GM19397 (cell line): ENCODE measurements at regions not wholly inside any gene's neighbourhood (a gene's known extent, or its start where the extent isn't known, plus 50 kb on each side); places are given as distances from the start of the nearest gene placed in this dataset.

Experiments
- ATAC-seq: cut with Tn5 transposase; IDR thresholded peaks from one replicate; pipeline ENCODE4 v1.9.1; 2021; ENCODE audit warnings: mild to moderate bottlenecking, moderate library complexity; ENCODE audit not compliant: unreplicated experiment

DNA sequence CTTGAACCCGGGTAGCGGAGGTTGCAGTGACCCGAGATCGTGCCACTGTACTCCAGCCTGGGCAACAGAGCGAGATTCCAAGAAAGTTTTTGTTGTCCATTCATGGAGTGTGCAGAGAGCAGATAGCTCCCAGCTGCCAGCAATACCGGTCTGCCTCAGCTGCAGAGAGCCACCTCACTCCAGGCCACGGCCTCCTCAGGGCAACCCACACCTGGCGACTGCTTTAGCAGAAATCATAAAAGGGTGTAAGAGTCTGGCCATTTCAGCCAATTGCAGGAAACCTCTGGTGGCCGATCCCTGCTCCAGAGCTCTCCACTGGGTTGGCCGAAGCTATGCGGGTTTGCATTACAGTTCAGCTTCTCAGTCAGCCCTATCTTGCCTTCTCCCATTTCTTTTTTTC lies 227.4 kb upstream of the BCOR start:
- no peak for ATAC-seq

- ATAC-seq = no peak
Observed at GRCh38 chrX:40323977-40324376, 226.2 kb upstream of the BCOR start.

DNA sequence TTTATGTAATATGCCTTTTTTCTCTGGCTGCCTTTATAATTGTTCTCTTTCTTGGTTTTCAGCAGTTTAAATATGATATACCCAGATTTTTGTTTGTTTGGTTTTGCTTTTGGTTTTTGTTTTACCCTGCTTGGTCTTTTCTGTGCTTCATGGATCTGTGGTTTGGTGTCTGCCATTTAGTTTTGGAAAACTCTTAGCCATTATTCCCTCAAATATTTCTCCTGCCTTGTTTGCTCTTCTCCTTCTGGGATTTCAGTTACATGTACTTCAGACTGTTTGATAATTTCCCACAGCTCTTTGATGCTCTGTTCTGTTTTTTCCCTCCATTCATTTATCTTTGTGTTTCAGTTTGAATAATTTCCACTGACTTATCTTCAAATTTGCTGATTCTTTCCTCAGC lies 223.1 kb upstream of the BCOR start:
- no peak for ATAC-seq

GRCh38 chrX:40318801-40319200 lies 221.0 kb upstream of the BCOR start:
- ATAC-seq = no peak

- no peak for ATAC-seq
Observed at GRCh38 chrX:40318076-40318475, 220.3 kb upstream of the BCOR start.

DNA sequence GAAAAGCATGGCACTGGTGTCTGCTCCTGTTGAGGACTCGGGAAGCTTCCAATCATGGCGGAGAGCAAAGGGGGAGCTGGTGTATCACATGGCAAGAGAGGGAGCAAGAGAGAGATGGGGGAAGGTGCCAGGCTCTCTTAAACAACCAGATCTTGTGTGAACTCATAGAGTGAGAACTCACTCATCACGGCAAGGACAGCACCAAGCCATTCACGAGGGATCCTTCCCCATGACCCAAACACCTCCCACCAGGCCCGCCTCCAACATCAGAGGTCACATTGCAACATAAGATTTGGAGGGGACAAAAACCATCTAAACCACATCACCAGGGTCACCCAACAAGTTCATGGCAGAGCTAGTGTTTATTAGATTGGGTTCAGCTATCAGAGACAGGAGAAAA lies 218.7 kb upstream of the BCOR start:
- no peak for ATAC-seq

DNA sequence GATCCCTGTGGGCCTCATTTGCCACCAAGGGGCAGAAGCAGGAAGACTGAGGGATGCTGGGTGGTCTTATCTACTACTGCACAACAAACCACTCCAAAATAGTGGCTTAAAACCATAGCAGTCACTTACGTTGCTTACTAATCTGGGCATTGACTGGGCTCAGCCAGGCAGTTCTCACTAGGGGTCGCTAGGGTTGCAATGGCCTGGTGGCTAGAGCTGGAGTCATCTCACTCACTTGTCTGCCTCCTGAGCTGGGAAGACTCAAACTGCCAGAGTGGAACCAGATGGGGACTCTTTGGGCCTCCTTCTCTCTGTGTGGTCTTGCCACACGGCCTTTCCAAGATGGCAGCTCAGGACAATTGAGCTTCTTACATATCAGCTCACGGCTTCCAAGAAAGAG lies 216.3 kb upstream of the BCOR start:
- no peak for ATAC-seq

GRCh38 chrX:40313269-40313668 lies 215.5 kb upstream of the BCOR start:
- no peak for ATAC-seq

- no peak for ATAC-seq
Observed at GRCh38 chrX:40310447-40310846, 212.7 kb upstream of the BCOR start.

- ATAC-seq = no peak
Observed at GRCh38 chrX:40310016-40310415, 212.3 kb upstream of the BCOR start.

- no peak for ATAC-seq
Observed at GRCh38 chrX:40307871-40308270, 210.1 kb upstream of the BCOR start.

DNA sequence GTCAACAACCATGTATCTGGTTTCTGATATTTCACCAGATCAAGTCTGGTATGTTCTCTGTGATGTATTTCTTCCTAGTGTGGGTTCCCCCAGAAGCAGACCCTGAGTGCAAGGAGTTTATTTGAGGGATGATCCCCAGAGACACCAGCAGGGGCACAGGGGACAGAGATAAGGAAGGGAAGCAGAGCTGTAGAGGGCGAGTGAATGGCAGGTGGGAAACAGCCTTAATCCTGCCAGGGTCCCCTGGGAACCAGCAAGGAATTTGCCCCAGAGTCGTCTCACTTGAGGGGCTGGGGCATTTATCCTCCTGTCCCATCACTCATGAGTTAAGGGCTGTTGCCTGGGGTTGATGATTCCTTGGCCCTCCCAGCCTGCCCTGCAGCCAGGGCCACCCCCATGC lies 206.4 kb upstream of the BCOR start:
- no peak for ATAC-seq

- no peak for ATAC-seq
Observed at GRCh38 chrX:40303256-40304077, 205.7 kb upstream of the BCOR start.

- no peak for ATAC-seq
Observed at GRCh38 chrX:40300286-40300890, 202.6 kb upstream of the BCOR start.

DNA sequence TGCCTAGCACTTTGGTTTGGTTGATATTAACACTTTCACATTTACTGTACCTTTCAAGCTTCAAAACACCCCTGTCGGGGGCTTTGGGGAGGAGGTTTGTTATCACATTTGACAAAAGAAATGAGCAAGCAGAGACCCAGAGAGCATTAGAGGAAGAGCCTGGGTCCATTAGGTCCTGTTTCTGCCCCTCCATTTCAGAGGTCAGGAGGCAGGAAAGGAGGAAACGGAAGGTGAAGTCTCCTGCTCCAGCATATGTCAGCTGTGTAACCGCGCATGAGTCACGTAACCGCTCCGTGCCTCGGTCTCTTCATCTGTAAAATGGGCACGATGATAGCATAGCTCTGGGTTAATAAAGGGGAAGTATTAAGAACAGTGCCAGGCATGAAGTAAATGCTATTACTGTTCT lies 201.9 kb upstream of the BCOR start:
- ATAC-seq = no peak

DNA sequence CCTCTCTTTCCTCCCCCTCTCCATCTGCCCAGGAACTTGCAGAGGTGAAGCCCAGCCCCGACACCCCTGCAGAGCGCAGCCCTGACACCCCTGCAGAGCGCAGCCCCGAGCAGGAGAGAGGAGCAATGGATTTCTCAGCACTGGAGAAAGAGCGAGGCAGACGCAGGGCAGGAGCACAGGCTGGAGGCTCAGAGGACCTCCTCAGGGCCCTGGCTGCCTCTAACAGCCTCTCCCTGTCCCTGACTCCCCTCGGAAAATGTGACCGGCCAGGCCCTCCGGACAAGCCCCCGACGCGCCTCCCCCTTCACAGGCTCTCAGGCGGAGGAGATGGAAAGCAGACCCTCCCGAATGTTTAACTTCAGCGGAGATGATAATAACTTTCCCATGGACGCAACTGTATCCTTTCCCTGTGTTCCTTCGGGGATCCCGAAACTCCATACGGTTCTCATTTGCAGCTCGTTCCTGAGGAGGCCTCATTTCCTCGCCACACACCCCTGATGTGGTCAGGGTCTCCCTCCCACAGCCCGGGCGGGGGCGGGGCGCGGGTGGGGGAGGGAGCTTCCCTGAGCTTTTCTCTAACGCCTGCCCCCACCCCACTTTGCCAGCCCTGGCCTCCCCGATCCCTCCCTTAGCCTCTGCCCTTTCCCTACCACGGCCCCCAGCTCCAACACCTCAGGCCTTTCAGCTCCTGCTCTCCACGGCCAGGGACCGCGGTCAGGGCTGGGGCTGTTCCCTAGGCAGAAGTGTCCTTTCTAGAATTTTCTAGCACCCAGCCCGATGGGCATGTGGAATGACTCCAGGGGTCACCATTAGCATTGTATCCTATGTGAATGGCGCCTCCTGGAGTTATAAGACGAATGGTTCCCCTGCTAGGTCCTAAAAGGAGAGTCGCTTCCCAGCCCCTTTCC lies 201.1 kb upstream of the BCOR start:
- no peak for ATAC-seq

- ATAC-seq = no peak
Observed at GRCh38 chrX:40298069-40298468, 200.3 kb upstream of the BCOR start.

- no peak for ATAC-seq
Observed at GRCh38 chrX:40291553-40291952, 193.8 kb upstream of the BCOR start.

- ATAC-seq = no peak
Observed at GRCh38 chrX:40290517-40290916, 192.8 kb upstream of the BCOR start.

- ATAC-seq = no peak
Observed at GRCh38 chrX:40285876-40286275, 188.1 kb upstream of the BCOR start.

- no peak for ATAC-seq
Observed at GRCh38 chrX:40284852-40285251, 187.1 kb upstream of the BCOR start.

GRCh38 chrX:40283981-40284380 lies 186.2 kb upstream of the BCOR start:
- ATAC-seq = no peak
